Vagina (tissue), 2 donors: ENCODE measurements at regions not wholly inside any gene's neighbourhood (a gene's known extent, or its start where the extent isn't known, plus 50 kb on each side); places are given as distances from the start of the nearest gene placed in this dataset.

Source experiments
- DNase-seq, 2 donors: peaks; one replicate each; pipeline ENCODE4 v3.0.0-alpha.2; 2017; ENCODE audit errors: extremely low spot score in 2 of 2
- H3K27ac ChIP-seq: fragments of 200-600 bp; sonication (generic); one replicate; pipeline ENCODE4 v1.5.1; 2019
- H3K27me3 ChIP-seq: fragments of 200-600 bp; sonication (generic); one replicate; pipeline ENCODE4 v1.5.1; 2019
- H3K36me3 ChIP-seq, 2 donors: fragments of 200-600 bp; sonication (generic); one replicate each; pipeline ENCODE4 v1.5.1; 2017 to 2019
- H3K4me1 ChIP-seq: fragments of 200-600 bp; sonication (generic); one replicate; pipeline ENCODE4 v1.5.1; 2019
- H3K4me3 ChIP-seq, 2 donors: fragments of 200-600 bp; sonication (generic); 1 replicate in 1 of 2; 2 replicates in 1 of 2; pipeline ENCODE4 v1.5.1; 2016 to 2019
- H3K9me3 ChIP-seq: fragments of 200-600 bp; sonication (generic); one replicate; pipeline ENCODE4 v1.5.1; 2019
- CTCF ChIP-seq, 3 experiments: fragments of 450-650 bp in 2 of 3; fragments of 200-600 bp in 1 of 3; sonication (generic) in 1 of 3; IDR thresholded peaks; one replicate each; pipeline ENCODE4 v1.5.1; 2017 to 2019; ENCODE audit warnings: antibody characterized with exemption in 3 of 3, mild to moderate bottlenecking in 2 of 3, moderate library complexity in 2 of 3
- POLR2A ChIP-seq, 2 donors: fragments of 450-650 bp; IDR thresholded peaks; one replicate each; pipeline ENCODE4 v1.6.1; 2017; ENCODE audit warnings: antibody characterized with exemption in 2 of 2, mild to moderate bottlenecking in 2 of 2, moderate library complexity in 2 of 2
- POLR2AphosphoS5 ChIP-seq, 2 donors: sonication (generic); formaldehyde crosslinking; IDR thresholded peaks; one replicate each; pipeline ENCODE4 v1.9.0; 2017; ENCODE audit warnings: antibody characterized with exemption in 2 of 2, mild to moderate bottlenecking in 2 of 2, low read depth in 1 of 2; ENCODE audit not compliant: insufficient read depth in 1 of 2
- intact Hi-C: fragments of 100-400 bp; cut with DNase I; formaldehyde crosslinking; loops from one replicate; pipeline ENCODE4 v1.15.1; 2023

- Histone ChIP-seq H3K27me3 (no peaks in the 10 kb centered on the region), H3K36me3 (no peaks in the 10 kb centered on the region), H3K9me3 (no peaks in the 10 kb centered on the region), H3K4me3 (no peak overlapping the region), H3K27ac (no peak overlapping the region), H3K4me1 (no peaks in the 10 kb centered on the region)
- intact Hi-C loops, result no loop called here
- no peak for TF ChIP-seq POLR2A (IDR thresholded peaks at IDR 0.05)
- TF ChIP-seq CTCF (IDR thresholded peaks at IDR 0.05), result no peak
- no peak for TF ChIP-seq POLR2AphosphoS5 (IDR thresholded peaks at IDR 0.05; ENCODE audit: insufficient read depth in 1 of 2, low read depth in 1 of 2)
- DNase-seq, result no peak
Observed at GRCh38 chr5:68582284-68582683, 366.7 kb downstream of the PIK3R1 start.

DNA sequence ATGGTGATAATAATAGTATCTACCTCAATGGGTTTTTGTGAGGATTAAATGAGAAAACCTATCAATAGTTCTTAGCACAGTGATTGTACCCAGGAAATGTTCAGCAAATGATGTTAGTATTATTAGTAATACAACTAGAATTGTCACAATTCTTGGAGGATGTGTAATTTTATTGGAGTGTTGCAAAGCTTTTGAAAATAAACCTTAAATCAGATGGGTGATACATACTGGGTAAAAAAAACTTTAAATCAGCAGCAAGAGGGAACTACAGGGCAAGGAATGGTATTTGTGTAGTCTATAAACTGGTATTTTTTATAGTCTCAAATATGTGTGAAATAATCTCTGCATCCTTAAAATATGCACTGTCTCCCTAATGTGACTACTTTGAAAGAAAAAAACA lies 371.6 kb downstream of the PIK3R1 start:
- no peak for DNase-seq
- H3K9me3 ChIP-seq, result no peaks in the 10 kb centered on the region
- no peaks in the 10 kb centered on the region for H3K36me3 ChIP-seq
- no peak overlapping the region for H3K4me3 ChIP-seq
- H3K27ac ChIP-seq, result no peak overlapping the region
- no peaks in the 10 kb centered on the region for H3K4me1 ChIP-seq
- TF ChIP-seq POLR2A (IDR thresholded peaks at IDR 0.05) (no peak), CTCF (IDR thresholded peaks at IDR 0.05) (no peak), POLR2AphosphoS5 (IDR thresholded peaks at IDR 0.05; ENCODE audit: insufficient read depth in 1 of 2, low read depth in 1 of 2) (no peak)
- intact Hi-C loops, result no loop called here
- no peaks in the 10 kb centered on the region for H3K27me3 ChIP-seq

GRCh38 chr5:68591850-68592249 lies 376.3 kb downstream of the PIK3R1 start:
- H3K9me3 ChIP-seq, result no peaks in the 10 kb centered on the region
- H3K27me3 ChIP-seq, result no peaks in the 10 kb centered on the region
- no peaks in the 10 kb centered on the region for H3K36me3 ChIP-seq
- H3K27ac ChIP-seq, result no peak overlapping the region
- DNase-seq, result no peak
- TF ChIP-seq POLR2AphosphoS5 (IDR thresholded peaks at IDR 0.05; ENCODE audit: insufficient read depth in 1 of 2, low read depth in 1 of 2) (no peak), POLR2A (IDR thresholded peaks at IDR 0.05) (no peak), CTCF (IDR thresholded peaks at IDR 0.05) (no peak)
- no peak overlapping the region for H3K4me3 ChIP-seq
- intact Hi-C loops, result no loop called here
- peaks cover 6% of the 10 kb centered on the region for H3K4me1 ChIP-seq

DNA sequence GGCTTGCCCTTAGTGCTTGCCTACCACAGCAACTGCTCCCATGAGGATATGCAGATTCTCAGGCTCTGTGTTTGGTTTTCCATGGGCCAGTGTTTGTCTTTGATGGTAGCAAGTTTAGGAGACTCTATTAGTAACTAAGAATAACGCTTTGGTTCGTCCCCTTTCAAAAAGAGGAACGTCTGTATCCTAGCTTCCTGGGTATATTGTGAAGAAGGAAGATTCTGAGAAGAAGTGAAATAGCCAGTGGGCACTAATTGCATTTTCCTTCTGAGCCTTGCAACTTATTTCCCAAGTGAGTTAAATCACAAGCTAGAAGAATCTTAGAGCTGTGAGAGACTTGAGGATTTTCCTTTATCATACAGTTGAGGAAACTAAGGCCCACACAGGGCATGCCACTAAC lies 376.8 kb downstream of the PIK3R1 start:
- H3K27ac ChIP-seq, result no peak overlapping the region
- intact Hi-C loops, result no loop called here
- TF ChIP-seq CTCF (IDR thresholded peaks at IDR 0.05) (no peak), POLR2A (IDR thresholded peaks at IDR 0.05) (no peak), POLR2AphosphoS5 (IDR thresholded peaks at IDR 0.05; ENCODE audit: insufficient read depth in 1 of 2, low read depth in 1 of 2) (no peak)

GRCh38 chr5:68593211-68593671 lies 377.7 kb downstream of the PIK3R1 start:
- DNase-seq, result no peak
- no peak overlapping the region for H3K27ac ChIP-seq
- peaks cover 6% of the 10 kb centered on the region for H3K4me1 ChIP-seq
- intact Hi-C loops, result no loop called here
- H3K27me3 ChIP-seq, result no peaks in the 10 kb centered on the region
- H3K9me3 ChIP-seq, result no peaks in the 10 kb centered on the region
- no peaks in the 10 kb centered on the region for H3K36me3 ChIP-seq
- TF ChIP-seq CTCF (IDR thresholded peaks at IDR 0.05), result no peak
- no peak for TF ChIP-seq POLR2AphosphoS5 (IDR thresholded peaks at IDR 0.05; ENCODE audit: insufficient read depth in 1 of 2, low read depth in 1 of 2)
- no peak for TF ChIP-seq POLR2A (IDR thresholded peaks at IDR 0.05)
- no peak overlapping the region for H3K4me3 ChIP-seq

More for the DNA sequence above, 376.8 kb downstream of the PIK3R1 start:
- Histone ChIP-seq H3K9me3 (no peaks in the 10 kb centered on the region), H3K36me3 (no peaks in the 10 kb centered on the region), H3K4me3 (no peak overlapping the region), H3K4me1 (peaks cover 6% of the 10 kb centered on the region), H3K27me3 (no peaks in the 10 kb centered on the region)
- no peak for DNase-seq
